ENCODE measurements at regions not wholly inside any gene's neighbourhood (a gene's known extent, or its start where the extent isn't known, plus 50 kb on each side); places are given as distances from the start of the nearest gene placed in this dataset.
A peak's percentile ranks its signal among the peaks of the same experiment; 100 is the strongest.

DNA sequence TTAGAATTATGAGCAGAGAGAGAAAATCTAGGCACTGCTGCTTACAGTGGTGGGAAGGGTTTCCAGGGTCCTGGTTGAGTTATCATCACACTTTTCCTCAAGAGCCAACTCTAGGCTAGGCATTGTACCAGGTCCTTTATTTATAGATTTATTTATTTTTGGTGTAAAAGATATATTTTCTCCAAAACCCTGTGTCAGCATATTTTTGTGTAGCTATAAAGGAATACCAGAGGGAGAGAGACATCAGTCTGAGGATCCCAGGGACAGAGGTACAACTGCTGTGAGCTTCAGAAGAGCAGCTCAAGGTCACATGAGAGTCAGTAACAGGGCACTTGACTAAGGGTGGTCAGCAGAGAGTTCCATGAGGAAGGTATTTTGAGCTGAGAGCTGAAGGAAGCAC, 159.7 kb downstream of the SLC35B3 start:
- no peak for DNase-seq

DNA sequence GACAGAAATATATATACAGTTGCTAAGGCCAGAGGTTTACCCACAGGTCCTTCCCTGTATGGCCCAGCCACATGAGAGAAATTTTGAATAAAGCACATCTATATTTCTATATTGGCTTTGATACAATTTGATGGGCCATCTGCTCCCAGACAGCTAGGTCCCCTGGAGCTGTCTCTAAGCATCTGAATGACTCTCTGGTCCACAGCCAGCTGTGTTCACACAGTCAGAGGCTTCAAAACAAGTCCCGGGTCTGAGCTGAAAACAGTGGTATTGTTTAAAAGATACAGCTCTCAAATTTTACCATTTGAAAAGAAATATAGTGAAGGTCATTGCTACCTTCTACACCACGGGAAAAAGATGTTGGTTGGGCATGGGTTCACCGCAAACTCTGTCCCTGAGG, 161.1 kb downstream of the SLC35B3 start:
- DNase-seq, result no peak

DNA sequence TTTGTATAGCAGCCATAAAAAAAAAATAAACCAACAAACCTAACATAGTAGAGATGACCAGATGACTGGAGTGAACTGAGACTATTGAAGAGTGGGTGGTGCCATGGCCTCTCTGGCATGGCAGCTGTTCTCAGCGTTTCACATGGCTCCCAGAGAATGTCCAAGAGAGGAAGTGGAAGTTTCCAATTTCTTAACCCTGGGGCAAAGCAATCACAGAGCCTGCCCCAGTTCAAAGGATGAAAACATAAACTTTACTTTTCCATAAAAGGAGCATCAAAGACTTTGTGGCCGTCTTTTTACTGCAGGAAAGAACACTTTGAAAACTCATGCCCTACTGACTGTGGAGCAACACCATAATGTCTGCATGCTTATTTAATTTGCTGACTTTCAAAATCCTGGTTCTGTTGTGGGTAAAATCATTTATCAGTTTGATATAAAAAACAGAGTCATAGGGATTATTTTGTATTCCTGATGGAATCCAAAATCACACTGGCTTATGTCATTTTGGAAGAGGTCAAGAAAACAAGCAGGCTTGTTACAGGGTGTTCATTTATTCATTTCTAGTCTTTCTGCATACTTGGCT, 165.4 kb downstream of the SLC35B3 start:
- no peak for DNase-seq

DNA sequence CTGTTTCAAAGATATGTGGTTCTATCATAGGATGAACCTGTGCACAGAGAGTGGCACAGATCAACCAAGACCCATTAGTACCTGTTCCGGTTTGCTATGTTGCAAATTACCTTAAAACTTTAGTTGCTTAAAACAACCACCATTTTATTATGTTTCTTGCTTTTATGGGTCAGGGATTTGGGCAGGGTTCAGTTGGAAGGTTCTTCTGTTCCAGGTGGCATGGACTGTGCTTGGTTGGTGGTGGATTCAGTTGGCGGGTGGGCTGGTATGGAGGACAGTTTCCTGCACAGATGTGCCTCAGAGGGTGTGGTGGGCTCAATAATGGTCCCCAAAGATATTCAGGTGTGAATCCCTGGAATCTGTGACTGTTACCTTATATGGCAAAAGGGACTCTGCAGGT, 166.3 kb downstream of the SLC35B3 start:
- no peak for DNase-seq

DNA sequence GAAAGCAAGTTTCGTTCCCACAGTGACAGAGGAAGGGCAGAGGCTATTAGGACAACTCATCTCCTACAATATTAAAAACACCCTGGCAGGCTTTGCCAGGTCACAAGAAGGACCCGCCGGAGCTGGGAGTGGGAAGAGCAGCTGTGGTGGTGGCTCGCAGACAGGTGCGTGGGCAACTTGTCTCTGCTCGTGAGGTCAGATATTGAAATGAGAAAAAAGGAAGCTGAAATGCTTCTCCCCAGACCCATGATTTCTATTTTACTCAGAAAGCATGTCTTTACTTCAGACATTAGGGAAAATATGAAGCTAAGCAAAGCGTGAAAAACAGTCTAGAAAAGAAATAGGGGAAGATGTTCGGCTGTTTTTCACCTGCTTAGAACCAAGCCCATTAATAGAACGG, 166.3 kb upstream of the EEF1E1 start:
- no peak for DNase-seq

DNA sequence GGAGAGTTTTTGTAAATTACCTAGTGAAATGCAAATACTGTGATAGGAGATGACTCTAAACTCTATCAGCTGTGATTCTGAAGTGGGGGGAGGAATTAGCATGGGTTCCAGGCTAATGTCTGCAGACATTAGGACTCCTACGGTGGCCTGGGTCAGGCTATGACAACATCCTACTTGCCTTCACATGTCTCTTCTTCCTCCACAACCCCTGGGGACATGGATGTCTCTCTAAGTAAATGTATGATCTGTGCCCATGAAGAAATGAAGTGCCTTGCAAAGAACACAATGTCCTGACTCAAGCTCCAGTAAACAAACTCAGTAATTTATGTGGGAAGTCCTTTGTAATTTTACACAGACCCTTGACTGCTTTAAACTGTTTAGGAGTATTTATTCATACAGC, 165.8 kb upstream of the EEF1E1 start:
- DNase-seq, result no peak

DNA sequence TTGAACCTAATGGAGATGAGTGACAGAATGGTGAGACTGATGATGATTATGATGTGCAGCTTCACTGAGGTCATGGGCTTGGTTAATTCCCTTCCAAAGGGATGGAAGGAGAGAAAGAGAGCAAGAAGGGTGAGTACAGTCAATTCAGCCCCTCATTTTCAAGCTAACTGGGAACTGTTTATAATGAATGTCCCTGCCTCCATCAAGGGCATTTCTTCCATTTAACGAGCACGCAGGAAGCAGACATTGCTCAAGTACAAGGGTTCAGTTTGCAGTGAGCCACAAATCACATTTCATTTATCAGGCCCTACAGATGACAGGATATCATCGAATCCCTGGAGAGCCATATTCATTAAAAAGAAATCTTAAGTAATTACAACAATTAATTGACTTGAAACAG, 158.3 kb upstream of the EEF1E1 start:
- no peak for DNase-seq

DNA sequence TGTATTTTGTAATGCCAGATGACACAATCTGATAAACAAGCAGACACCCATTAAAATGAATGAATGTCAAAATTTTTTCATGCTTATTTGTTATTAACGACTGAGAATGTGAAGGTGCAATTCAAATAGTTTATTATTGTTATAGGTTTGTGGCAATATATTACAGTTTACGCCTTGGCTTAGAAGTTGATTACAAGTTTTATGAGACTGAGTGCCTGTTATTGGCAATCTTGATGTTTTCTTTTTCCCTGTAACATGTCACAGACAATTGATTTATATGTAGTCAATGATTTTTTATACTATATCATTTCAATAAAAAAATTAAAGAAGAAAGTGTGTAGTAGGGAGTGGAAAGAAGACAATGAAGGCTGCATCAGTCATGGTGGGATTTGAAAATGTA, 144.1 kb upstream of the EEF1E1 start:
- DNase-seq, result no peak

DNA sequence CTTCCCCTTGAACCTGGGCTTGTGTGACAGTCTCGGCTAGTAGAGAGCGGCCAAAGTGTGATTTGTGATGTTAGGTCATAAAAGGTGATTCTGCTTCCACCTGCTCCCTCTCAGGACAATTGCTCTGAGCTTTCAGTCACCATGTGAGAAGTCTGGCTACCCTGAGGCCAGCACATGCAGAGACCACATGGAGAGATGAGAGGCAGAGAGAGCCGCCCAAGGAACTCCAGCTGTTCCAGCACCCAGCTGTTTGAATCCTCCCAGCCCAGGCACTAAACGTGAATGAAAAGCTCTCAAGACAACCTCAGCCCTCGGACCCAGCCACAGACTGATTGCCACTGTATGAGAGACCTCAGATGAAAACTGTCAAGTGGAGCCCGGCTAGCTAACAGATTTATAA, 143.4 kb upstream of the EEF1E1 start:
- DNase-seq, result peak; percentile 41

DNA sequence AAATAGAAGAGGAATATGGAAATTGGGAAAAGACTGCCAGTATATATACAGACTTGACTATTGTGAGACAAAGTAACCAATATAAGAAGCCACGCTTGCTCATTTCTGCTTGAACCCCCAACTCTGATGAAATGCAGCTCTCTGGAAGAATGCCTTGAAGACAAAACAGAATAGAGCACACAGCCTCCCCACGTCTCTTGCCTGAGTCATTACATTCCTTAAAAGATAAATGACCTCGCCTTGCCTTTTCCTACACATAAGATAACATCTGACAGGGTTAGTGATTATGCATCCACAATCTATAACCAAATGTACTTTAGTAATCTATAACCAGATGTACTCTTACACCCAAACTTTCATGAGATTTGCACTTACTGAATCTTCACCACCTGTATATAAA, 141.1 kb upstream of the EEF1E1 start:
- no peak for DNase-seq

DNA sequence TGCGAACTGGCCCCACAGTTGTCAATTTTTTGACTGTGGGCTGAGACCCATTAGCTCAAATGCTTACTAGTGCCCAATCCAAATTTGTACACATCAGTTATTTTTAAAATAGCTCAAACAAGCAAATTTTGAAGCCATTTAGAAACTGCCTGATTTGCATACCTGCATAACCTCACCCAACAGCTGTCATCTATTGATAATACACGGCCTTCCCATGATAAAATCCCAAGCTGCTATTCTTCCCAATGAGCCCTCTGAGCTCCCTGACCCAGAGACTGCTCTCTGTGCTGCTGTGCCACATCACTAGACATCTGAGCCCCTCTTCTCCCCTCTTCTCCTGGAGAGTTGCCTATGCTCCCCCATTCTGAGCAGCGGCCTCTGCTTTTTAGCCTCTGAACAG, 140.5 kb upstream of the EEF1E1 start:
- no peak for DNase-seq

DNA sequence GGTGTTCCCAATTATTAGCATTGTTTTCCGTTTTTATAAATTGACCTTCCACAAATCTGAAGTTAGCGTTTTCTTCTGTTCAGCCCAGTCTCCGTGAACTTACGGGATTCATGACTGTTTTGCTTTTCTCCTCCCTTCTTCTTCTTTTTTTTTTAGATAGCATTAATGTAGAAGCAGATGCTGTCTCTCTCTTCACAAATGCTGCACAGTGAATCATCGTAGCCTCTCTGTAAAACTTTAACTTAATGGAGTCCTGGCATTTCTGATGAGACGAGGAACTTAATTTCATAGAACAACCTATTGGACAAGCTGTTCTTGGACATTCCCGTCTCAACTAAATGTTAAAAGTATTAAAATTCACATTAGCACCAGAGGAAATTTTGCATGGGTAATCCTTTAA, 138.0 kb upstream of the EEF1E1 start:
- DNase-seq, result no peak

DNA sequence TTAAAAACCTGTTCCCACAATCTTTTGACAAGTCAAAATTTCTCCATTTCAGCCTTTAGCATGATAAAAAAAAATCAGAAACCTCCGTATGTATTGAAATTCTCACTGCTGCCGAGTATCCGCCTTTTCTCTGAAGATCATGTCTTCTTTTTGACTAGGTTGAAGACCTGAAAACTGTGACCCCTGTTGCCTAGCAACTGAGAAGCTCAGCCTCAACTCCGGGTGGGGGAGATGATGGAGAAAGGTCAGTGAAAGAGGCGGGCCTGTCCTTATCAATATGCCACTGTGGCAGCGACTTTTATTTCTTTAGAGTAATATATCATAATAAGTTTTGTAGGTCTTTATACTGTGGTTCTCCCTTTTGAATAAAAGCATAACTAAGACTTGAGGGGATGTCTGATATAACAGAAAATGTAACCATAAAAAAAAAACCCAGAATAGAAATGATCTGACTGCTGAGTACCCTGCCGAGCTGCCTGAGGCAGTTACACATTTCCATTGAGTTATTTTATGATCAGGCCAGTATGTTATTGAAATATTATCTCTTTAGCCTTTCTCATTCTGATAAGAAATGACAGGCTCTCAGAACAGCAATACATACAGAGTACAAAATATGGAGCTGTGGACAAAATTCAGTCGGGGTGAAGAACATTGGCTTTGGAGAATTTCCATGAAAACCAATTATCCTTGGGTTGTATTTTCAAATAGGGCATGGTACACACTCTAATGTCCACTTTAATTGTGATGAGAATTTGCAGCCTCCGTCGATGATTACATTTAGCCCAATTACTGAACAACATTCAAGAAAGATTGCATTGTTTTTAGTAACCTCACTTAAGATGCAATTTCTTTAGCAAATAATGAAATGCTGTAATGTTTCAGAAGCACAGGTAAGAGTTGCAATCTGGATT, 136.7 kb upstream of the EEF1E1 start:
- DNase-seq, result no peak

DNA sequence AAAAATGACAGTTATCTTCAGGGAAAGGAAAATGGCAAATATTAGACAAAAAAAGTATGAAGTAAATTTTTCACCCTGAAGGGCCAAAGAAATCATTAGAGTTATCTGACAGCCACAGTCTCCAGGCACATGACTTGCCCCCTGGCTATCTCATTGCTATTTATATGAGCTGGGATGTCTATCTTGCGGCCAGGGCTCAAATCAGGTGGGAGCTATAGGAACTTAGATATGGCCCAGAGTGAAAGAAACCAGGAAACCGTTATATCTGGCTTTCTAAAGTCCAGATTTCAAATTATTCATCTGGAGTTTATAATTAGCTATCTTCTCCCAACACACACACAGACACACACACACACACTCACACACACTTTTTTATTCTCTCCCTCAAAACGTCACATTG, 135.3 kb upstream of the EEF1E1 start:
- no peak for DNase-seq

DNA sequence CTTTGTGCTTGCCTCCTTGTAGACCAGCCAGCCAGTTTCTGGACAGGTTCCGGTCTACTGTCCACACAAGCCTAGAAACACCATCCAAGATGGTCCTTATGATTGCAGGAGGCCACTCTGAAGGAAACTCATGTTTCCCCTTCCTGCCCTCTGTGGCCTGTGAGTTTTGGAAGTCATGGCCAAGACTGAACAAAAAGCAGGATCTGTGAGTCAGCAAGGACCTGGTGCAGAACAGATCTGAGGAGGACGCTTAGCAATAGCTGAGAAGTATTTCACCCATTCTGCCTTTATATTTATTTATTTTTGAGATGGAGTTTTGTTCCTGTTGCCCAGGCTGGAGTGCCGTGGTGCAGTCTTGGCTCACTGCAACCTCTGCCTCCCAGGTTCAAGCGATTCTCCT, 134.6 kb upstream of the EEF1E1 start:
- no peak for DNase-seq

DNA sequence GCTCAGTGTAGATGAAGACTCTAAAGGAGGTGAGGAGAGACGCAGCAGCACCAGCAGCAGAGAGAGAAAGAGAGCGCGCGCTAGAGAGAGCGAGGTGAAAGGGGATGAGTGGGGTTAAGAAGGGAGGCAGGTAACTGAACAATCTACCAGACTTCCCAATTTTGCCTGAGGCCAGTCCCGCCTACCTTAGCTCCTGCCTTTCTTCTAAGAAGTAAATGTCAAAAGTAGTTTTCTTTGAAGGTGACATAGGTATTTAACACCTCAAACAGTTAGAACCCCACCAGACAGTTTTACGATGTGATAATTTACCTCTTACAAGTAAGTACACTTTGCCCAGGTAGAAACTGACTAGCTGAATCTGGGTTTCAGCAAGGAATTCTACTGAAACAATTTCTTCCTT, 132.0 kb upstream of the EEF1E1 start:
- DNase-seq, result no peak

DNA sequence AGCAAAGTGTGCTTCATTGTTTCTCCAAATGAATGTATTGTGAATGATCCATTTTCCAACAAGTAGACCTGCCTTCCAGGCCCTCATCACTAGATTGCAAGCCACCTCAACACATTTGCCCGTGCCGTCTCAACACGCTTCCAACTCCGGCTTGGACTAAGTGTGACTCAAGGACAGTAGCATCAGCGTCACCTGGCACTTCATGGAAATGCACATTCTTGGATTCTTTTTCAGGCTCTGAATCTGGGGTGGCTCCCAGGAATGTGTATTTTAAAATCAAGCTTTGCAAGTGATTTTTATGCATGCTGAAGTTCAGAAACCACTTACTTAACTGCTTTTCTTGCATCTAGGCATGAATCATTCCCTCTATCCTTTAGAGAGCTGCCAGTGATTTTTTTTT, 129.6 kb upstream of the EEF1E1 start:
- DNase-seq, result no peak

DNA sequence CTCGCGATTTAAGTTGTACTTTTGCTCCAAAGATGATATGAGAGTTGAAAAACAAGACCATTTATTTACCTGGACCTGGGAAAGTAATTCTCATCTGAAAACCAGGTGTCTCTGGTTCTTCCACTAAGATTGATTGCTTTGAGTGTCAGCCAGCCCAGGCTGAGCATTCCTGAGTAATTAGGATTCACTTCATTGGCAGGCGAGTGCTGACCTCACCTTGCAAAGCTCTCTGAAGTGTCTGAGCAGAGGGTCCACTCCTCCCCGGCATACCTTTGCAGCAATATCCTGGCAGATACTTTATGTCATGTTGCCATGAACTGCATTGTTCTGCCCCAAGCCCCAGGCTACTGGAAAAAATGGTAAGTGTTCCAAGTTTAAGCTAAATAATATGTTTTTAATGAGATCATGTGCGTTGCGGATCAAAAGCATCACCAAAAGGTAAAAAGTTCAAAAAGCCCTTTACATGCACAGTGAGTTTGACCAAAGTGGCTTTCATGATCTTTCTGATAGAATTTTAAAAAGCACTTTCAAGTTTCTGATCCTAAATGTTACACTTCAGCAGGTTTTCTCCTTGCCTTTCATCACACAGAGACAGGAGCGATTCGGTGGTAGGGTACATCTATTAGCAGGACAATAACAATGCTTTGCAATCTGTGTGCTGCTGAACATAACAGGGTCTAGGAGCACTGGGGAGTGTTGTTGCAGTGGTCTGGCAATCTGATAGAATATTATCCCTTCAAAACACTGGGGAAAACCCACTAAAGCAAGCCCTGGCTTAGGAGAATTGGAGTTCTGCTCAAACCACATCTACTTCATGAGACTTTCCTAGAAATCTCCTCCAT, 127.8 kb upstream of the EEF1E1 start:
- DNase-seq, result no peak

DNA sequence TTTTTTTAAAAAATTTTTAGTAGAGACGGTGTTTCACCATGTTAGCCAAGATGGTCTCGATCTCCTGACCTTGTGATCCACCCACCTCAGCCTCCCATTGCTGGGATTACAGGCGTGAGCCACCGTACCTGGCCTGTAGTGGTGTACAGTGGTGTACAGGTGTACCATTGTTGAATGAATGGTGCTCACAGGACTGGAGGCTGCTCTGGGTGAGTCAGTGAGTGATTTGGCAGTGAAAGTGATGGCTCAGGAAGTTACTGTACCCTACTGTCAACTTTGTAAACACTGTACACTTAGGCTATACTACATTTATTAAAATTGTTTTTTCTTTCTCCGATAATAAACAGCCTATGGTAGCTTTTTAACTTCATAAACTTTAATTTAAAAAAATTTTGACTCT, 122.8 kb upstream of the EEF1E1 start:
- no peak for DNase-seq

DNA sequence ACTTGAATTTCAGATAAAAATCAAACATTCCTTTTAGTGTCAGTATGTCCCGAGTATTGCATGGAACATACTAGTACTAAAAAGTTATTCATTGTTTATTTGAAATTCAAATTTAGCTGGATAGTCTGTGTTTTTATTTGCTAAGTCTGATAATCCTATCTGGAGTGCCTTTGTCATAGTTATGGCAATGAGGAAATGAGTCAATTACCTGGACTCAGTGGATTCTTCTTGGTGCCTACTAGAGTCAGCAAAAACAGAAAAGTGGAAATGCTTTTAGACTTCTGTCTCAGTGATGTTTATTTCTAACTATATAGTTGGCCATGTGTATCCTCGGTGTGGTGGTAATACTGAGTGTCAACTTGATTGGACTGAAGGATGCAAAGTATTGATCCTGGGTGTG, 121.3 kb upstream of the EEF1E1 start:
- DNase-seq, result no peak

DNA sequence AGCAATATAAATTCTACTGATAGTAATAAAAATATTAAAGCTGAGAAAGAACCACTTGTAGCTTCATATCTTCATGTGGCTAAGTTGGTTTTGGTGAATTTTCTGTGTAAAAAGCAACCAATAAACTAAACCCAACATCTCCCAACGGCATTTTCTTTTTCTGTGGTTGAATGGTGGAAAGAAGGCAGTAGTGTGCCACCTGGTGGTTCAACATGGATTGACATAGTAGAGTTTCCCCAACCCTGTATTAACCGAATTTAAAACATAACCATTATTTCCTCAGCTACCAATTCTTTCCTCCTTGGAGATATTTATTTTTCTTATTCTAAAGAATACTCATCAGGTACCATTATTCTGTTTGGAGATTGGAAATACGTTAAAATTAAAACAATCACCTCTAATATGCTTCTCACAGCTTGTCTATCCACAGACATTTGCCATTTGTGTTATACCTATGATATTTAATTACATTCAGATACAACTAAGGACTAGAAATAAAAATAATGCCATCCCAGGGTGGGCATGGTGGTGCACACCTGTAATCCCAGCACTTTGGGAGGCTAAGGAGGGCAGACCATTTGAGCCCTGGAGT, 117.1 kb upstream of the EEF1E1 start:
- DNase-seq, result peak; percentile 3

DNA sequence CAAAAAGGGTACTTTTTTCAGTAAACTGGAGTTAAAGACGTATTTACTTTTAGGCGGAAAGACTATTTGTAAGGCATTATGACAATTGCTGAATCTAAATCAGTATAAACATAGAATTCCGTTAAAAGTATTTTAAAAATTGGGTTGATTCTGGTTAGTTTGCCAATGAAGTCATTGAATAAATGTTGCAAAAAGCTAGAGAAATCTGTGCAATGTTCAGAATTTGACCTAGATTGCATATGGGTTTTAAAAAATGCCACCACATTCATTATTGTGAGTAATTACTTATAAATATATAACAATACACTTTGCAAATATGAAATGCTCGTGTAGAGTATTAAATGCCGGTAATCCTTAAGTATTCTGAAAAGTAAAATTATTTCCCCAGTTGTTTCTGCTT, 116.5 kb upstream of the EEF1E1 start:
- DNase-seq, result no peak

DNA sequence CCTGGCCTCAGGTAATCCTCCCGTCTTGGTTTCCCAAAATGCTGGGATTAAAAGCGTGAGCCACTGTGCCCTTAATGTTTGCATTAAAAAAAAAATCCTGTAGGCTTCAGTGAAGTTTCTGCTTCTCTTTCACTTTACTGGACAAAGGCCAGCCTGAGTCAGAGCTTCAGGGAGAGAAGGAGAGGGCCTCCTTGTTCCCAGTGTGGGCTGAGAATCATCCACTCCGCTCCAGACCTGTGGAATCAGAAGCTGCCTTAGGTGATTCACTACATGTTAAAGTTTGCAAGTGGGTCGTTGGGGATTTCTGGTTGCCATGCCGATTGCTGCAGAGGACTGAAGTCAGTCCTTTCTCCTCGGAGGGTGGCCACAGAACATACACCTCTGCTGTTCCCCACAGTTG, 113.3 kb upstream of the EEF1E1 start:
- no peak for DNase-seq

DNA sequence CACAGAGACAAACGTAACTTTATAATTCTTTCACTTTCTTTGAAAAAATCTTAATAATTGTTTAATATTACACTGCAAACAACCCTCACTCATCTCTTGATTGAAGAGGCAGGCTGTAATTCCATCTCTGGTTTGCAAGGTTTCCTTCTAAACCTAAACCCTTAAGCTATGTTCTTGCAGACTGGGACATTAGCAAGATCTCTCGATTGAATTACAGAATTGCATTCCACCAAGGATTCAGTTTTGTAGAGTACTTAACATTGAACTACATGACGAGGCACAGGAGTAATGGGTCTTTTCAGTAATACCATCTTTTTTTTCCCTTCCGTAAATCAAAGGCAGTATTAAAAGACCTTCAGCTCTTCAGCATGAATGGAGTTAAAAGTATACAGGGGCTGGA, 111.6 kb upstream of the EEF1E1 start:
- no peak for DNase-seq

Measured in DMS79 treated with DMSO at 0.1 percent for 48 hours (cell line).